NCI-H446 (cell line): ENCODE measurements at regions not wholly inside any gene's neighbourhood (a gene's known extent, or its start where the extent isn't known, plus 50 kb on each side); places are given as distances from the start of the nearest gene placed in this dataset.

Experiments used
- DNase-seq, 2 experiments: peaks; one replicate each; lab custom pipeline; 2025; lab: John Stamatoyannopoulos, UW

- DNase-seq: no peak
Observed at GRCh38 chr17:59451706-59452105, 113.7 kb upstream of the DHX40 start.

- no peak for DNase-seq
Observed at GRCh38 chr17:59454633-59455105, 110.7 kb upstream of the DHX40 start.

GRCh38 chr17:59456428-59456827, 109.0 kb upstream of the DHX40 start:
- DNase-seq: no peak

- no peak for DNase-seq
Observed at GRCh38 chr17:59456923-59457615, 108.3 kb upstream of the DHX40 start.

- no peak for DNase-seq
Observed at GRCh38 chr17:59462385-59462784, 103.0 kb upstream of the DHX40 start.

GRCh38 chr17:59464246-59464645, 101.2 kb upstream of the DHX40 start:
- no peak for DNase-seq

- DNase-seq: no peak
Observed at GRCh38 chr17:59465949-59466307, 99.5 kb upstream of the DHX40 start.

- peak in 1 of 2 experiments; percentile 16 for DNase-seq
Observed at GRCh38 chr17:59466946-59467801, 98.2 kb upstream of the DHX40 start.

- no peak for DNase-seq
Observed at GRCh38 chr17:59469786-59470485, 95.5 kb upstream of the DHX40 start.

- DNase-seq: no peak
Observed at GRCh38 chr17:59470624-59471297, 94.6 kb upstream of the DHX40 start.

GRCh38 chr17:59476413-59476812, 89.0 kb upstream of the DHX40 start:
- no peak for DNase-seq

GRCh38 chr17:59479141-59479540, 86.3 kb upstream of the DHX40 start:
- peak in 1 of 2 experiments; percentile 7 for DNase-seq

GRCh38 chr17:59483860-59484259, 81.5 kb upstream of the DHX40 start:
- no peak for DNase-seq

GRCh38 chr17:59485015-59485414, 80.4 kb upstream of the DHX40 start:
- no peak for DNase-seq

- no peak for DNase-seq
Observed at GRCh38 chr17:59485946-59486345, 79.5 kb upstream of the DHX40 start.

GRCh38 chr17:59487161-59487873, 78.1 kb upstream of the DHX40 start:
- DNase-seq: peak; percentile 27 to 64

GRCh38 chr17:59488805-59489204, 76.6 kb upstream of the DHX40 start:
- DNase-seq: no peak

GRCh38 chr17:59490216-59490615, 75.2 kb upstream of the DHX40 start:
- DNase-seq: peak in 1 of 2 experiments; percentile 22

- no peak for DNase-seq
Observed at GRCh38 chr17:59491353-59492090, 73.9 kb upstream of the DHX40 start.

GRCh38 chr17:59492091-59492451, 73.3 kb upstream of the DHX40 start:
- no peak for DNase-seq

GRCh38 chr17:59493867-59494266, 71.5 kb upstream of the DHX40 start:
- DNase-seq: peak in 1 of 2 experiments; percentile 8
